WERI-Rb-1 (cell line): ENCODE measurements at regions not wholly inside any gene's neighbourhood (a gene's known extent, or its start where the extent isn't known, plus 50 kb on each side); places are given as distances from the start of the nearest gene placed in this dataset.

Experiments used
- DNase-seq: peaks from one replicate; pipeline ENCODE4 v3.0.0-alpha.2; 2020
- H3K27ac ChIP-seq: fragments of 250-450 bp; sonication (Bioruptor Pico); 2 replicates; pipeline ENCODE4 v1.5.1; 2020; ENCODE audit warnings: mild to moderate bottlenecking, moderate library complexity
- H3K27me3 ChIP-seq: fragments of 250-450 bp; sonication (Bioruptor Pico); 2 replicates; pipeline ENCODE4 v1.5.1; 2021; ENCODE audit warnings: mild to moderate bottlenecking, low read depth, moderate library complexity; ENCODE audit not compliant: insufficient read depth, severe bottlenecking
- H3K36me3 ChIP-seq: fragments of 250-450 bp; sonication (Bioruptor Pico); 2 replicates; pipeline ENCODE4 v1.5.1; 2020; ENCODE audit warnings: mild to moderate bottlenecking, moderate library complexity
- H3K4me3 ChIP-seq: 2 replicates; pipeline ENCODE4 v1.5.1; 2011; ENCODE audit warnings: low read depth, mild to moderate bottlenecking, control low read depth, low read length
- H3K9me3 ChIP-seq: fragments of 250-450 bp; sonication (Bioruptor Pico); 2 replicates; pipeline ENCODE4 v1.5.1; 2021; ENCODE audit warnings: mild to moderate bottlenecking, moderate library complexity; ENCODE audit not compliant: severe bottlenecking
- CTCF ChIP-seq: IDR thresholded peaks from 2 replicates; pipeline ENCODE4 v1.5.1; 2011; ENCODE audit warnings: low read depth, mild to moderate bottlenecking, control low read depth, inconsistent platforms, low read length

GRCh38 chr1:8086055-8086454 is 59.9 kb upstream of the ERRFI1 start:
- no peaks in the 10 kb centered on the region for H3K27me3 ChIP-seq
- no peak overlapping the region for H3K4me3 ChIP-seq
- DNase-seq = no peak
- no peak for TF ChIP-seq CTCF
- H3K9me3 ChIP-seq = no peaks in the 10 kb centered on the region
- no peak overlapping the region for H3K27ac ChIP-seq
- H3K36me3 ChIP-seq = no peaks in the 10 kb centered on the region

- H3K9me3 ChIP-seq = no peaks in the 10 kb centered on the region
- no peak overlapping the region for H3K4me3 ChIP-seq
- H3K27ac ChIP-seq = no peak overlapping the region
- no peaks in the 10 kb centered on the region for H3K36me3 ChIP-seq
- no peak for TF ChIP-seq CTCF
- no peaks in the 10 kb centered on the region for H3K27me3 ChIP-seq
- no peak for DNase-seq
Observed at GRCh38 chr1:8084913-8085312, 58.8 kb upstream of the ERRFI1 start.

- Histone ChIP-seq H3K4me3 (no peak overlapping the region), H3K9me3 (no peaks in the 10 kb centered on the region), H3K27ac (no peak overlapping the region), H3K36me3 (no peaks in the 10 kb centered on the region), H3K27me3 (no peaks in the 10 kb centered on the region)
- peak; percentile 25 for DNase-seq
- no peak for TF ChIP-seq CTCF
Observed at GRCh38 chr1:8083739-8084484, 57.8 kb upstream of the ERRFI1 start.

GRCh38 chr1:8082945-8083344 is 56.8 kb upstream of the ERRFI1 start:
- Histone ChIP-seq H3K36me3 (no peaks in the 10 kb centered on the region), H3K4me3 (no peak overlapping the region), H3K27me3 (no peaks in the 10 kb centered on the region), H3K27ac (no peak overlapping the region), H3K9me3 (no peaks in the 10 kb centered on the region)
- TF ChIP-seq CTCF = no peak
- no peak for DNase-seq

GRCh38 chr1:8078176-8078671 is 52.1 kb upstream of the ERRFI1 start:
- Histone ChIP-seq H3K27me3 (no peaks in the 10 kb centered on the region), H3K36me3 (no peaks in the 10 kb centered on the region), H3K27ac (no peak overlapping the region), H3K4me3 (no peak overlapping the region), H3K9me3 (no peaks in the 10 kb centered on the region)
- no peak for TF ChIP-seq CTCF
- DNase-seq = no peak

- H3K27ac ChIP-seq = no peak overlapping the region
- no peaks in the 10 kb centered on the region for H3K27me3 ChIP-seq
- no peaks in the 10 kb centered on the region for H3K9me3 ChIP-seq
- TF ChIP-seq CTCF = no peak
- no peak for DNase-seq
- no peak overlapping the region for H3K4me3 ChIP-seq
- H3K36me3 ChIP-seq = no peaks in the 10 kb centered on the region
Observed at GRCh38 chr1:8077602-8078001, 51.5 kb upstream of the ERRFI1 start.
